ENCODE measurements at regions not wholly inside any gene's neighbourhood (a gene's known extent, or its start where the extent isn't known, plus 50 kb on each side); places are given as distances from the start of the nearest gene placed in this dataset.

- Histone ChIP-seq H3K9me2 (replicated peaks; ENCODE audit: insufficient read depth) (no peaks in the 10 kb centered on the region), H3K27me3 (no peaks in the 10 kb centered on the region), H3K36me3 (replicated peaks; ENCODE audit: insufficient read depth, low read depth) (no peaks in the 10 kb centered on the region), H2AFZ (no peak overlapping the region), H3K4me1 (ENCODE audit: insufficient read depth) (no peaks in the 10 kb centered on the region), H3K4me3 (no peak overlapping the region), H3K79me2 (no peaks in the 10 kb centered on the region), H3K4me2 (no peak overlapping the region), H4K20me1 (ENCODE audit: insufficient read depth, poor library complexity, severe bottlenecking) (no peaks in the 10 kb centered on the region), H3K9me3 (ENCODE audit: low read depth) (no peaks in the 10 kb centered on the region), H3K27ac (no peak overlapping the region)
- DNase-seq (ENCODE audit: low spot score): no peak
- TF ChIP-seq EZH2phosphoT487 (IDR thresholded peaks at IDR 0.05; ENCODE audit: low read depth, severe bottlenecking, unreplicated experiment): no peak
- WGBS (ENCODE audit: low lambda C conversion rate, missing lambda C conversion rate): 68% methylated on average over 1 of the region's 1 CpG
Measured at GRCh38 chr4:33171873-33172525, 2451.8 kb downstream of the PCDH7 start.

DNA sequence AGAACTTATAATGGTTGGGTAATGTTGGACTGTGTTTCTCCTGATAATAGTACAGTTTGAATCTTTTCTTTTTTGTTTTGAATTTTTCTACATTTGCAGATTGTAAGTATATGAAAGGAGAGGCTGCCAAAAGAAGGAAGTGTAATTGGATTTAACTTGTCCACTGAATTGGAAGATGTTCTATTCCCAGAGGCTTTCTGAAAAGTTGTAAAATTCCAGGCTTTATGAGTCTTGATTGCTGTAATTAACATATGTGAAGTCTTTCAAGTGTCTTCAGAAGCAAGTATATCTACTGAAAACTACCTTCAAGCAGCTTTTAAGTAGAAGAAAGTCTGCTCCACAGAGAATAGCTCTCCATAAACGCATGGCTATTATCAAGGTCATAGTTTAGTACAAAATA lies 2456.4 kb downstream of the PCDH7 start:
- Histone ChIP-seq H3K9me2 (replicated peaks; ENCODE audit: insufficient read depth) (no peaks in the 10 kb centered on the region), H3K27me3 (no peaks in the 10 kb centered on the region), H3K79me2 (no peaks in the 10 kb centered on the region), H3K27ac (no peak overlapping the region), H3K36me3 (replicated peaks; ENCODE audit: insufficient read depth, low read depth) (no peaks in the 10 kb centered on the region), H4K20me1 (ENCODE audit: insufficient read depth, poor library complexity, severe bottlenecking) (no peaks in the 10 kb centered on the region), H3K4me3 (no peak overlapping the region), H3K4me1 (ENCODE audit: insufficient read depth) (no peaks in the 10 kb centered on the region), H2AFZ (no peak overlapping the region), H3K4me2 (no peak overlapping the region), H3K9me3 (ENCODE audit: low read depth) (no peaks in the 10 kb centered on the region)
- TF ChIP-seq, protein P1, sequence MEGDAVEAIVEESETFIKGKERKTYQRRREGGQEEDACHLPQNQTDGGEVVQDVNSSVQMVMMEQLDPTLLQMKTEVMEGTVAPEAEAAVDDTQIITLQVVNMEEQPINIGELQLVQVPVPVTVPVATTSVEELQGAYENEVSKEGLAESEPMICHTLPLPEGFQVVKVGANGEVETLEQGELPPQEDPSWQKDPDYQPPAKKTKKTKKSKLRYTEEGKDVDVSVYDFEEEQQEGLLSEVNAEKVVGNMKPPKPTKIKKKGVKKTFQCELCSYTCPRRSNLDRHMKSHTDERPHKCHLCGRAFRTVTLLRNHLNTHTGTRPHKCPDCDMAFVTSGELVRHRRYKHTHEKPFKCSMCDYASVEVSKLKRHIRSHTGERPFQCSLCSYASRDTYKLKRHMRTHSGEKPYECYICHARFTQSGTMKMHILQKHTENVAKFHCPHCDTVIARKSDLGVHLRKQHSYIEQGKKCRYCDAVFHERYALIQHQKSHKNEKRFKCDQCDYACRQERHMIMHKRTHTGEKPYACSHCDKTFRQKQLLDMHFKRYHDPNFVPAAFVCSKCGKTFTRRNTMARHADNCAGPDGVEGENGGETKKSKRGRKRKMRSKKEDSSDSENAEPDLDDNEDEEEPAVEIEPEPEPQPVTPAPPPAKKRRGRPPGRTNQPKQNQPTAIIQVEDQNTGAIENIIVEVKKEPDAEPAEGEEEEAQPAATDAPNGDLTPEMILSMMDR (IDR thresholded peaks at IDR 0.05; ENCODE audit: poor library complexity): no peak
- TF ChIP-seq EZH2phosphoT487 (IDR thresholded peaks at IDR 0.05; ENCODE audit: low read depth, severe bottlenecking, unreplicated experiment) (no peak), EZH2 (IDR thresholded peaks at IDR 0.05; ENCODE audit: borderline replicate concordance) (no peak)
- WGBS (ENCODE audit: low lambda C conversion rate, missing lambda C conversion rate): 61% methylated on average over 1 of the region's 1 CpG
- DNase-seq (ENCODE audit: low spot score): no peak

DNA sequence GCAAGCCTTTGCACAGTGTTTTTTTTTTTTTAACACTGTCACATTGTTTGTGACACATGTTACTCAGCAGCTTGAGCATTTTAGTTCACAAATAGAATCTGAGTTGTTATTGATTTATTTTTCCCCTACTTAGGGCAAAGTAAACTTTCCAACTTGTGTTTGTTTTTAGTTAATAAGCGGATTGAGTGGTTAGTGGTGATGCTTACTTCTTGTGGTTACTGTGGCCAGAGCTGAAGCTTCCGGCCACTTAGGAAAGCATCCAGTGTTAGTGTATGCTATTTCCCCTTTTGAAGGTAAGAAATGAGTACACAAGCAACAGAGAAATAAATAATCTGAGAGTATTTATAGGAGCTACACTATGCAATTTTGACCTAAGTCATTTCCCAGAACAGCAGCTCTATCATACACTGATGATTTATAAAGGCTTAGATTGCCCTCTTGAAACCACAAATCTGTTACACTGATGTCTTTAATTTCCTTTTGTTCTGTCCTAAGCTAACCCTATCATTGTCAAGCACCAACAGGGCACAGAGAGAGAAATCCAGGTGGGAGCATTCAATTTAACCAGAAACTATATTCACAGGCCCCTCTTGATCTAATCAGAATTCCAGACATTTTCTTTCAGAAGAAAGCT lies 2464.6 kb downstream of the PCDH7 start:
- Histone ChIP-seq H3K36me3 (replicated peaks; ENCODE audit: insufficient read depth, low read depth) (no peaks in the 10 kb centered on the region), H3K9me3 (ENCODE audit: low read depth) (no peaks in the 10 kb centered on the region), H3K27me3 (no peaks in the 10 kb centered on the region), H4K20me1 (ENCODE audit: insufficient read depth, poor library complexity, severe bottlenecking) (no peaks in the 10 kb centered on the region), H3K9me2 (replicated peaks; ENCODE audit: insufficient read depth) (no peaks in the 10 kb centered on the region), H3K27ac (no peak overlapping the region), H3K79me2 (no peaks in the 10 kb centered on the region), H2AFZ (peak overlapping the region; percentile 34), H3K4me3 (no peak overlapping the region), H3K4me2 (no peak overlapping the region), H3K4me1 (ENCODE audit: insufficient read depth) (no peaks in the 10 kb centered on the region)
- TF ChIP-seq, protein P1 (IDR thresholded peaks at IDR 0.05; ENCODE audit: poor library complexity): no peak
- peak; percentile 83 for TF ChIP-seq EZH2phosphoT487 (IDR thresholded peaks at IDR 0.05; ENCODE audit: low read depth, severe bottlenecking, unreplicated experiment)
- DNase-seq (ENCODE audit: low spot score): no peak
- 59% methylated on average over 2 of the region's 2 CpGs for WGBS (ENCODE audit: low lambda C conversion rate, missing lambda C conversion rate)

GRCh38 chr4:33187035-33187434 lies 2466.9 kb downstream of the PCDH7 start:
- Histone ChIP-seq H3K4me1 (ENCODE audit: insufficient read depth) (no peaks in the 10 kb centered on the region), H2AFZ (no peak overlapping the region), H3K27ac (no peak overlapping the region), H3K4me3 (no peak overlapping the region), H3K27me3 (no peaks in the 10 kb centered on the region), H3K9me3 (ENCODE audit: low read depth) (no peaks in the 10 kb centered on the region), H3K79me2 (no peaks in the 10 kb centered on the region), H3K4me2 (no peak overlapping the region), H3K36me3 (replicated peaks; ENCODE audit: insufficient read depth, low read depth) (no peaks in the 10 kb centered on the region), H4K20me1 (ENCODE audit: insufficient read depth, poor library complexity, severe bottlenecking) (no peaks in the 10 kb centered on the region), H3K9me2 (replicated peaks; ENCODE audit: insufficient read depth) (no peaks in the 10 kb centered on the region)
- no peak for TF ChIP-seq EZH2phosphoT487 (IDR thresholded peaks at IDR 0.05; ENCODE audit: low read depth, severe bottlenecking, unreplicated experiment)
- TF ChIP-seq EZH2 (IDR thresholded peaks at IDR 0.05; ENCODE audit: borderline replicate concordance): no peak
- TF ChIP-seq, protein P1 (IDR thresholded peaks at IDR 0.05; ENCODE audit: poor library complexity): no peak
- no peak for DNase-seq (ENCODE audit: low spot score)
